GM18868 (cell line): ENCODE measurements at regions not wholly inside any gene's neighbourhood (a gene's known extent, or its start where the extent isn't known, plus 50 kb on each side); places are given as distances from the start of the nearest gene placed in this dataset.

Source experiments
- ATAC-seq: cut with Tn5 transposase; IDR thresholded peaks from one replicate; pipeline ENCODE4 v1.9.1; 2021; ENCODE audit warnings: mild to moderate bottlenecking, moderate library complexity; ENCODE audit not compliant: unreplicated experiment

GRCh38 chr3:194075802-194076460 lies 60.0 kb upstream of the HES1 start:
- no peak for ATAC-seq

GRCh38 chr3:194076475-194076874 lies 59.5 kb upstream of the HES1 start:
- ATAC-seq, result no peak

- ATAC-seq, result no peak
Observed at GRCh38 chr3:194077602-194078001, 58.3 kb upstream of the HES1 start.

- ATAC-seq, result no peak
Observed at GRCh38 chr3:194078045-194078821, 57.7 kb upstream of the HES1 start.

GRCh38 chr3:194079702-194080172 lies 56.2 kb upstream of the HES1 start:
- ATAC-seq, result no peak

- no peak for ATAC-seq
Observed at GRCh38 chr3:194080436-194080835, 55.5 kb upstream of the HES1 start.

GRCh38 chr3:194080913-194081800 lies 54.8 kb upstream of the HES1 start:
- no peak for ATAC-seq

- ATAC-seq, result no peak
Observed at GRCh38 chr3:194081826-194082225, 54.1 kb upstream of the HES1 start.

- no peak for ATAC-seq
Observed at GRCh38 chr3:194082743-194083636, 53.0 kb upstream of the HES1 start.

- peak; percentile 38 for ATAC-seq
Observed at GRCh38 chr3:194083637-194084224, 52.2 kb upstream of the HES1 start.

- ATAC-seq, result peak; percentile 96
Observed at GRCh38 chr3:194084284-194084683, 51.7 kb upstream of the HES1 start.
